ENCODE measurements at regions not wholly inside any gene's neighbourhood (a gene's known extent, or its start where the extent isn't known, plus 50 kb on each side); places are given as distances from the start of the nearest gene placed in this dataset.

GRCh38 chr10:20622531-20623211 is 274.4 kb downstream of the NEBL start:
- no peak for TF ChIP-seq PRDM15 (CRISPR knock-in tag; IDR thresholded peaks at IDR 0.05)
- no peak for TF ChIP-seq JUN (CRISPR knock-in tag; IDR thresholded peaks at IDR 0.05)
- TF ChIP-seq CTCF (IDR thresholded peaks at IDR 0.05): no peak
- no peak for TF ChIP-seq MAX (CRISPR knock-in tag; IDR thresholded peaks at IDR 0.05)
- no peak for TF ChIP-seq STAT6 (CRISPR knock-in tag; conservative IDR thresholded peaks at IDR 0.05; ENCODE audit: low read depth)
- no peak for TF ChIP-seq E2F5 (CRISPR knock-in tag; IDR thresholded peaks at IDR 0.05)
- TF ChIP-seq TCF7 (CRISPR knock-in tag; IDR thresholded peaks at IDR 0.05; ENCODE audit: low read depth): no peak

Data from WTC11 (cell line).